Neural cell (in vitro differentiated cells): ENCODE measurements at regions not wholly inside any gene's neighbourhood (a gene's known extent, or its start where the extent isn't known, plus 50 kb on each side); places are given as distances from the start of the nearest gene placed in this dataset.

Experiments used
- REST ChIP-seq: IDR thresholded peaks from 2 replicates; pipeline ENCODE4 v1.6.1; 2012; ENCODE audit warnings: borderline replicate concordance
- TAF1 ChIP-seq: IDR thresholded peaks from 2 replicates; pipeline ENCODE4 v1.6.1; 2012; ENCODE audit warnings: low read depth

GRCh38 chr11:91819195-91819594 is 405.4 kb upstream of the FAT3 start:
- TF ChIP-seq TAF1 = no peak
- TF ChIP-seq REST = no peak
